Naive thymus-derived CD4-positive, alpha-beta T cell (primary cell): ENCODE measurements at regions not wholly inside any gene's neighbourhood (a gene's known extent, or its start where the extent isn't known, plus 50 kb on each side); places are given as distances from the start of the nearest gene placed in this dataset.

ENCODE experiments used
- ATAC-seq: fragments of 150-1000 bp; cut with Tn5 transposase; 2 replicates; pipeline ENCODE4 v1.10.0; 2021; ENCODE audit warnings: mild to moderate bottlenecking, moderate library complexity
- CTCF ChIA-PET: fragments of 350-600 bp; sonication (Branson Sonifier 250); formaldehyde crosslinking; loops from one replicate; lab custom pipeline; 2021; ENCODE audit warnings: antibody characterized with exemption; lab: Charles Lee
- POLR2A ChIA-PET: fragments of 350-600 bp; sonication (Branson Sonifier 250); formaldehyde crosslinking; loops from one replicate; lab custom pipeline; 2021; ENCODE audit warnings: antibody characterized with exemption, inconsistent platforms; lab: Charles Lee
- DNase-seq, 9 donors: peaks; one replicate each; pipeline versions ENCODE4 v3.0.0 to v3.0.0-alpha.2; 2020 to 2022; ENCODE audit warnings: mixed read lengths in 1 of 9
- H3K27ac ChIP-seq: one replicate; pipeline ENCODE4 v1.7.0; 2013; ENCODE audit warnings: mild to moderate bottlenecking, low read depth, low read length, moderate library complexity
- H3K27me3 ChIP-seq, 2 donors: one replicate each; pipeline ENCODE4 v1.7.0; 2013; ENCODE audit warnings: low read length in 2 of 2, mild to moderate bottlenecking in 2 of 2, moderate library complexity in 2 of 2; ENCODE audit not compliant: control insufficient read depth in 2 of 2, insufficient read depth in 2 of 2
- H3K36me3 ChIP-seq, 3 experiments: 1 replicate in 2 of 3; 2 replicates in 1 of 3; pipeline ENCODE4 v1.7.0; 2013; ENCODE audit warnings: low read length in 3 of 3, mild to moderate bottlenecking in 3 of 3, moderate library complexity in 1 of 3; ENCODE audit not compliant: insufficient read depth in 3 of 3, control insufficient read depth in 2 of 3
- H3K4me1 ChIP-seq, 2 donors: one replicate each; pipeline ENCODE4 v1.7.0; 2013; ENCODE audit warnings: low read length in 2 of 2, mild to moderate bottlenecking in 2 of 2, moderate library complexity in 1 of 2; ENCODE audit not compliant: control insufficient read depth in 2 of 2, insufficient read depth in 2 of 2
- H3K4me3 ChIP-seq: 2 replicates; pipeline ENCODE4 v1.7.0; 2013; ENCODE audit warnings: mild to moderate bottlenecking, low read length
- H3K9me3 ChIP-seq, 3 experiments: 1 replicate in 2 of 3; 2 replicates in 1 of 3; pipeline ENCODE4 v1.7.0; 2013; ENCODE audit warnings: low read length in 3 of 3; ENCODE audit not compliant: control insufficient read depth in 2 of 3
- H3K27ac Mint-ChIP-seq, 9 donors: one replicate each; pipeline ENCODE4 v1.8.0; 2020 to 2022; ENCODE audit warnings: mixed read lengths in 9 of 9, mild to moderate bottlenecking in 8 of 9, moderate library complexity in 5 of 9, inconsistent platforms in 2 of 9
- H3K27me3 Mint-ChIP-seq, 5 donors: one replicate each; pipeline ENCODE4 v1.8.0; 2021 to 2022; ENCODE audit warnings: mixed read lengths in 5 of 5, mild to moderate bottlenecking in 1 of 5
- H3K36me3 Mint-ChIP-seq, 5 donors: one replicate each; pipeline ENCODE4 v1.8.0; 2020 to 2022; ENCODE audit warnings: mixed read lengths in 5 of 5, mild to moderate bottlenecking in 3 of 5, inconsistent platforms in 1 of 5
- H3K4me1 Mint-ChIP-seq, 7 donors: one replicate each; pipeline ENCODE4 v1.8.0; 2020 to 2022; ENCODE audit warnings: mixed read lengths in 7 of 7, mild to moderate bottlenecking in 3 of 7, inconsistent platforms in 1 of 7
- H3K4me3 Mint-ChIP-seq, 10 donors: one replicate each; pipeline ENCODE4 v1.8.0; 2020 to 2022; ENCODE audit warnings: mild to moderate bottlenecking in 10 of 10, mixed read lengths in 10 of 10, moderate library complexity in 6 of 10, inconsistent platforms in 2 of 10
- H3K9me3 Mint-ChIP-seq, 11 donors: one replicate each; pipeline ENCODE4 v1.8.0; 2020 to 2022; ENCODE audit warnings: mixed read lengths in 11 of 11, mild to moderate bottlenecking in 4 of 11, inconsistent platforms in 1 of 11, moderate library complexity in 1 of 11
- intact Hi-C, 2 donors: fragments of 100-400 bp; cut with micrococcal nuclease; formaldehyde crosslinking; loops; one replicate each; pipeline ENCODE4 v1.15.1; 2023

GRCh38 chr4:8708401-8709021 lies 115.9 kb downstream of the CPZ start:
- H3K27ac ChIP-seq: no peak overlapping the region
- ATAC-seq (no peak), DNase-seq (no peak)
- intact Hi-C loops: no loop called here
- H3K4me3 Mint-ChIP-seq: no peak overlapping the region
- H3K27me3 Mint-ChIP-seq: peaks cover 0 to 23% (median 0%) of the 10 kb centered on the region in 5 donors
- CTCF ChIA-PET: no interaction called here
- no peaks in the 10 kb centered on the region for H3K4me1 Mint-ChIP-seq
- no peak overlapping the region for H3K27ac Mint-ChIP-seq
- peaks cover 0 to 11% (median 0%) of the 10 kb centered on the region in 5 donors for H3K36me3 Mint-ChIP-seq
- no peaks in the 10 kb centered on the region for H3K36me3 ChIP-seq
- no peaks in the 10 kb centered on the region for H3K4me1 ChIP-seq
- peaks cover 2 to 25% (median 15%) of the 10 kb centered on the region in 11 donors for H3K9me3 Mint-ChIP-seq
- POLR2A ChIA-PET: no interaction called here
- H3K27me3 ChIP-seq: no peaks in the 10 kb centered on the region
- peaks cover 0 to 13% (median 0%) of the 10 kb centered on the region in 3 experiments for H3K9me3 ChIP-seq
- H3K4me3 ChIP-seq: no peak overlapping the region

GRCh38 chr4:8707045-8707781 lies 114.6 kb downstream of the CPZ start:
- Histone ChIP-seq H3K4me3 (no peak overlapping the region), H3K27ac (no peak overlapping the region), H3K9me3 (peaks cover 0 to 4% (median 0%) of the 10 kb centered on the region in 3 experiments), H3K36me3 (no peaks in the 10 kb centered on the region), H3K4me1 (no peaks in the 10 kb centered on the region), H3K27me3 (no peaks in the 10 kb centered on the region)
- peaks cover 0 to 13% (median 5%) of the 10 kb centered on the region in 11 donors for H3K9me3 Mint-ChIP-seq
- no peak overlapping the region for H3K4me3 Mint-ChIP-seq
- no peaks in the 10 kb centered on the region for H3K4me1 Mint-ChIP-seq
- intact Hi-C loops: no loop called here
- H3K27me3 Mint-ChIP-seq: peaks cover 0 to 28% (median 0%) of the 10 kb centered on the region in 5 donors
- DNase-seq (no peak), ATAC-seq (no peak)
- ChIA-PET POLR2A (no interaction called here), CTCF (no interaction called here)
- peaks cover 0 to 5% (median 0%) of the 10 kb centered on the region in 5 donors for H3K36me3 Mint-ChIP-seq
- H3K27ac Mint-ChIP-seq: no peak overlapping the region

- DNase-seq (no peak), ATAC-seq (no peak)
- Histone ChIP-seq H3K27me3 (no peaks in the 10 kb centered on the region), H3K27ac (no peak overlapping the region), H3K4me3 (no peak overlapping the region), H3K9me3 (no peaks in the 10 kb centered on the region), H3K36me3 (no peaks in the 10 kb centered on the region), H3K4me1 (no peaks in the 10 kb centered on the region)
- ChIA-PET POLR2A (no interaction called here), CTCF (no interaction called here)
- peaks cover 0 to 5% (median 0%) of the 10 kb centered on the region in 5 donors for H3K36me3 Mint-ChIP-seq
- H3K4me1 Mint-ChIP-seq: no peaks in the 10 kb centered on the region
- H3K9me3 Mint-ChIP-seq: peaks cover 0 to 13% (median 5%) of the 10 kb centered on the region in 11 donors
- H3K4me3 Mint-ChIP-seq: no peak overlapping the region
- H3K27ac Mint-ChIP-seq: no peak overlapping the region
- H3K27me3 Mint-ChIP-seq: peaks cover 0 to 28% (median 0%) of the 10 kb centered on the region in 5 donors
- intact Hi-C loops: no loop called here
Observed at GRCh38 chr4:8706216-8707044, 113.9 kb downstream of the CPZ start.

- no peak overlapping the region for H3K27ac ChIP-seq
- Mint-ChIP-seq H3K27ac (no peak overlapping the region), H3K36me3 (no peaks in the 10 kb centered on the region), H3K27me3 (peaks cover 0 to 28% (median 5%) of the 10 kb centered on the region in 5 donors), H3K9me3 (peaks cover 0 to 11% (median 0%) of the 10 kb centered on the region in 11 donors), H3K4me1 (no peaks in the 10 kb centered on the region), H3K4me3 (no peak overlapping the region)
- H3K36me3 ChIP-seq: no peaks in the 10 kb centered on the region
- ATAC-seq (no peak), DNase-seq (no peak)
- H3K9me3 ChIP-seq: no peaks in the 10 kb centered on the region
- intact Hi-C loops: no loop called here
- H3K4me3 ChIP-seq: no peak overlapping the region
- POLR2A ChIA-PET: no interaction called here
- CTCF ChIA-PET: no interaction called here
- no peaks in the 10 kb centered on the region for H3K4me1 ChIP-seq
- H3K27me3 ChIP-seq: no peaks in the 10 kb centered on the region
Observed at GRCh38 chr4:8705161-8706145, 112.9 kb downstream of the CPZ start.

- Histone ChIP-seq H3K36me3 (no peaks in the 10 kb centered on the region), H3K27ac (no peak overlapping the region), H3K4me3 (no peak overlapping the region), H3K27me3 (no peaks in the 10 kb centered on the region), H3K4me1 (no peaks in the 10 kb centered on the region), H3K9me3 (no peaks in the 10 kb centered on the region)
- H3K4me3 Mint-ChIP-seq: no peak overlapping the region
- H3K9me3 Mint-ChIP-seq: peaks cover 0 to 9% (median 0%) of the 10 kb centered on the region in 11 donors
- intact Hi-C loops: no loop called here
- DNase-seq (no peak), ATAC-seq (no peak)
- POLR2A ChIA-PET: no interaction called here
- H3K27ac Mint-ChIP-seq: no peak overlapping the region
- CTCF ChIA-PET: no interaction called here
- no peaks in the 10 kb centered on the region for H3K4me1 Mint-ChIP-seq
- H3K36me3 Mint-ChIP-seq: no peaks in the 10 kb centered on the region
- H3K27me3 Mint-ChIP-seq: peaks cover 0 to 28% (median 6%) of the 10 kb centered on the region in 5 donors
Observed at GRCh38 chr4:8704632-8705031, 112.1 kb downstream of the CPZ start.
